ENCODE measurements at regions not wholly inside any gene's neighbourhood (a gene's known extent, or its start where the extent isn't known, plus 50 kb on each side); places are given as distances from the start of the nearest gene placed in this dataset.

DNA sequence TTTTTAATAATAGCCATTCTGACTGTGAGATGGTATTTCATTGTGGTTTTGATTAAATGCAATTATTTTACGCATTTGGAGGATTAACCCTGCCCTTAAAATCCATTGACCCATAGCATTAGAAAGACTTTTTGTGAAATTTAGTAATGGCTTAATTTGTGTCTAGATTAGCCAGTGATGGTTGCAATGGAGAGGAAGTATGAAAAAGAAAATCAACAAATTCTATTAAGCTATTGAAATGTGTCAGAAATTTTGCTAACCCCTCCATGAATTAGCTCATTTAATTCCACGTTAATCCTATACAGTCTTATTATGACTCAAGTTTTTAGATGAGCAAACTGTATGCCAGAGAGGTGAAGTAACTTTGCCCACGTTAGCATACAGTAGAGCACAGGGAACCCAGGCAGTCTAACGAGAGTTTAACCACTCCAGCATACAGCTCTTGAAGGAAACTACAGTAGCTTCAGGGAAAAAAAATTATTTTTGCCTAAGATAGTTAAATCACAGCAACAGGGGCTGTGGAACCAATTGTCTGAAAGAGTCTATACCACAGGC is 158.2 kb upstream of the PPP2R2B start:
- TF ChIP-seq SP1 (IDR thresholded peaks at IDR 0.05) (no peak), LEF1 (IDR thresholded peaks at IDR 0.05; ENCODE audit: borderline replicate concordance) (no peak), L3MBTL2 (conservative IDR thresholded peaks at IDR 0.05) (no peak), SUZ12 (IDR thresholded peaks at IDR 0.05) (no peak), FOXM1 (IDR thresholded peaks at IDR 0.05; ENCODE audit: borderline replicate concordance) (no peak), ZNF384 (IDR thresholded peaks at IDR 0.05) (no peak), FOXA1 (IDR thresholded peaks at IDR 0.05) (no peak), BHLHE40 (IDR thresholded peaks at IDR 0.05; ENCODE audit: borderline replicate concordance) (no peak), ELF4 (IDR thresholded peaks at IDR 0.05) (no peak)

Measured in HEK293T (cell line).